CD4-positive, CD25-positive, alpha-beta regulatory T cell (primary cell): ENCODE measurements at regions not wholly inside any gene's neighbourhood (a gene's known extent, or its start where the extent isn't known, plus 50 kb on each side); places are given as distances from the start of the nearest gene placed in this dataset.
"Not testable (repeated sequence)": the region's sequence is repeated elsewhere in the genome, so short reads cannot be mapped to it uniquely, and the experiment has no call there.

Experiments used
- ATAC-seq, 2 donors: fragments of 150-1000 bp; cut with Tn5 transposase; one replicate each; pipeline ENCODE4 v1.10.0; 2021; ENCODE audit warnings: low read depth in 2 of 2, moderate number of reproducible peaks in 2 of 2, moderate library complexity in 1 of 2
- DNase-seq, 3 donors: peaks; one replicate each; pipeline versions ENCODE4 v3.0.0 to v3.0.0-alpha.2; 2012 to 2022; ENCODE audit warnings: mixed read lengths in 1 of 3
- H3K27ac ChIP-seq: one replicate; pipeline ENCODE4 v1.7.0; 2013; ENCODE audit warnings: mild to moderate bottlenecking, low read length; ENCODE audit not compliant: insufficient read depth, poor library complexity, severe bottlenecking
- H3K27me3 ChIP-seq: one replicate; pipeline ENCODE4 v1.7.0; 2013; ENCODE audit warnings: low read length; ENCODE audit not compliant: control insufficient read depth, insufficient read depth
- H3K36me3 ChIP-seq: one replicate; pipeline ENCODE4 v1.7.0; 2013; ENCODE audit warnings: mild to moderate bottlenecking, low read length, moderate library complexity; ENCODE audit not compliant: control insufficient read depth, insufficient read depth
- H3K4me1 ChIP-seq: 2 replicates; pipeline ENCODE4 v1.7.0; 2013; ENCODE audit warnings: mild to moderate bottlenecking, low read length; ENCODE audit not compliant: insufficient read depth, control insufficient read depth, poor library complexity, severe bottlenecking
- H3K4me3 ChIP-seq: one replicate; pipeline ENCODE4 v1.7.0; 2013; ENCODE audit warnings: low read depth, mild to moderate bottlenecking, low read length, moderate library complexity
- H3K9me3 ChIP-seq, 2 experiments: 1 replicate in 1 of 2; 2 replicates in 1 of 2; pipeline ENCODE4 v1.7.0; 2013; ENCODE audit warnings: low read length in 2 of 2, mild to moderate bottlenecking in 1 of 2, moderate library complexity in 1 of 2; ENCODE audit not compliant: control insufficient read depth in 2 of 2
- H3K27ac Mint-ChIP-seq, 3 donors: one replicate each; pipeline ENCODE4 v1.8.0; 2020 to 2022; ENCODE audit warnings: mild to moderate bottlenecking in 3 of 3, mixed read lengths in 3 of 3, moderate library complexity in 2 of 3
- H3K27me3 Mint-ChIP-seq: one replicate; pipeline ENCODE4 v1.8.0; 2022; ENCODE audit warnings: mild to moderate bottlenecking, mixed read lengths
- H3K36me3 Mint-ChIP-seq: one replicate; pipeline ENCODE4 v1.8.0; 2020; ENCODE audit warnings: mixed read lengths
- H3K4me1 Mint-ChIP-seq, 4 donors: one replicate each; pipeline ENCODE4 v1.8.0; 2020 to 2022; ENCODE audit warnings: mixed read lengths in 4 of 4, mild to moderate bottlenecking in 1 of 4
- H3K4me3 Mint-ChIP-seq, 4 donors: one replicate each; pipeline ENCODE4 v1.8.0; 2020 to 2022; ENCODE audit warnings: mild to moderate bottlenecking in 4 of 4, mixed read lengths in 4 of 4, moderate library complexity in 3 of 4
- H3K9me3 Mint-ChIP-seq, 7 donors: one replicate each; pipeline ENCODE4 v1.8.0; 2020 to 2022; ENCODE audit warnings: mixed read lengths in 7 of 7, mild to moderate bottlenecking in 3 of 7, moderate library complexity in 2 of 7

- not testable (repeated sequence) for H3K36me3 Mint-ChIP-seq, H3K36me3 ChIP-seq, H3K27me3 Mint-ChIP-seq, H3K27me3 ChIP-seq, H3K4me3 ChIP-seq, H3K4me1 Mint-ChIP-seq, H3K4me3 Mint-ChIP-seq, ATAC-seq, DNase-seq, H3K9me3 ChIP-seq, H3K4me1 ChIP-seq, H3K27ac Mint-ChIP-seq, H3K27ac ChIP-seq
- peaks cover 0 to 12% (median 3%) of the 10 kb centered on the region in 7 donors for H3K9me3 Mint-ChIP-seq
These were observed 822.1 kb downstream of the KCNMA1 start for GRCh38 chr10:76815505-76815904.

- H3K27ac ChIP-seq: no peak overlapping the region
- no peak overlapping the region for H3K4me3 ChIP-seq
- no peak overlapping the region for H3K27ac Mint-ChIP-seq
- H3K9me3 ChIP-seq: no peaks in the 10 kb centered on the region
- H3K4me1 ChIP-seq: no peaks in the 10 kb centered on the region
- no peaks in the 10 kb centered on the region for H3K27me3 ChIP-seq
- no peaks in the 10 kb centered on the region for H3K36me3 Mint-ChIP-seq
- no peak for DNase-seq
- no peak for ATAC-seq
- no peaks in the 10 kb centered on the region for H3K27me3 Mint-ChIP-seq
- H3K4me3 Mint-ChIP-seq: no peak overlapping the region
- no peaks in the 10 kb centered on the region for H3K4me1 Mint-ChIP-seq
- peaks cover 0 to 7% (median 2%) of the 10 kb centered on the region in 7 donors for H3K9me3 Mint-ChIP-seq
- H3K36me3 ChIP-seq: no peaks in the 10 kb centered on the region
These were observed 826.2 kb downstream of the KCNMA1 start for GRCh38 chr10:76811430-76811829.

GRCh38 chr10:76788452-76788811, 849.2 kb downstream of the KCNMA1 start:
- Mint-ChIP-seq H3K36me3 (no peaks in the 10 kb centered on the region), H3K9me3 (peaks cover 2 to 10% (median 7%) of the 10 kb centered on the region in 7 donors), H3K4me3 (no peak overlapping the region), H3K27me3 (no peaks in the 10 kb centered on the region), H3K4me1 (no peaks in the 10 kb centered on the region), H3K27ac (peak overlapping the region in 1 of 3 donors; percentile 9)
- Histone ChIP-seq H3K36me3 (no peaks in the 10 kb centered on the region), H3K27me3 (no peaks in the 10 kb centered on the region), H3K9me3 (no peaks in the 10 kb centered on the region), H3K27ac (no peak overlapping the region), H3K4me3 (no peak overlapping the region), H3K4me1 (no peaks in the 10 kb centered on the region)
- DNase-seq (no peak), ATAC-seq (no peak)

- peaks cover 2 to 11% (median 7%) of the 10 kb centered on the region in 7 donors for H3K9me3 Mint-ChIP-seq
- no peak overlapping the region for H3K4me3 ChIP-seq
- no peaks in the 10 kb centered on the region for H3K9me3 ChIP-seq
- H3K36me3 Mint-ChIP-seq: no peaks in the 10 kb centered on the region
- no peak overlapping the region for H3K27ac Mint-ChIP-seq
- no peaks in the 10 kb centered on the region for H3K27me3 ChIP-seq
- H3K4me1 Mint-ChIP-seq: no peaks in the 10 kb centered on the region
- H3K4me1 ChIP-seq: no peaks in the 10 kb centered on the region
- ATAC-seq (no peak), DNase-seq (no peak)
- H3K27ac ChIP-seq: no peak overlapping the region
- H3K27me3 Mint-ChIP-seq: no peaks in the 10 kb centered on the region
- no peaks in the 10 kb centered on the region for H3K36me3 ChIP-seq
- H3K4me3 Mint-ChIP-seq: peak overlapping the region in 1 of 4 donors; percentile 1
These were observed 849.7 kb downstream of the KCNMA1 start for GRCh38 chr10:76787746-76788451.

- Mint-ChIP-seq H3K4me1 (no peaks in the 10 kb centered on the region), H3K4me3 (no peak overlapping the region), H3K27me3 (no peaks in the 10 kb centered on the region), H3K27ac (no peak overlapping the region), H3K9me3 (peaks cover 2 to 18% (median 7%) of the 10 kb centered on the region in 7 donors), H3K36me3 (no peaks in the 10 kb centered on the region)
- no peak for ATAC-seq
- no peaks in the 10 kb centered on the region for H3K36me3 ChIP-seq
- H3K27ac ChIP-seq: no peak overlapping the region
- no peaks in the 10 kb centered on the region for H3K9me3 ChIP-seq
- no peak for DNase-seq
- no peaks in the 10 kb centered on the region for H3K4me1 ChIP-seq
- H3K27me3 ChIP-seq: no peaks in the 10 kb centered on the region
- no peak overlapping the region for H3K4me3 ChIP-seq
These were observed 851.0 kb downstream of the KCNMA1 start for GRCh38 chr10:76786504-76787072.

GRCh38 chr10:76784076-76784475, 853.5 kb downstream of the KCNMA1 start:
- H3K4me1 Mint-ChIP-seq: no peaks in the 10 kb centered on the region
- H3K4me3 Mint-ChIP-seq: no peak overlapping the region
- no peak overlapping the region for H3K27ac Mint-ChIP-seq
- ATAC-seq: no peak
- Histone ChIP-seq H3K27ac (no peak overlapping the region), H3K4me1 (no peaks in the 10 kb centered on the region), H3K4me3 (no peak overlapping the region), H3K9me3 (no peaks in the 10 kb centered on the region), H3K36me3 (no peaks in the 10 kb centered on the region), H3K27me3 (no peaks in the 10 kb centered on the region)
- DNase-seq: no peak
- H3K27me3 Mint-ChIP-seq: no peaks in the 10 kb centered on the region
- H3K9me3 Mint-ChIP-seq: peaks cover 0 to 20% (median 3%) of the 10 kb centered on the region in 7 donors
- no peaks in the 10 kb centered on the region for H3K36me3 Mint-ChIP-seq

- Mint-ChIP-seq H3K27me3 (no peaks in the 10 kb centered on the region), H3K27ac (peak overlapping the region in 1 of 3 donors; percentile 92), H3K9me3 (peaks cover 0 to 25% (median 2%) of the 10 kb centered on the region in 7 donors), H3K4me3 (no peak overlapping the region), H3K36me3 (no peaks in the 10 kb centered on the region), H3K4me1 (no peaks in the 10 kb centered on the region)
- ATAC-seq (no peak), DNase-seq (no peak)
- H3K27ac ChIP-seq: no peak overlapping the region
- no peaks in the 10 kb centered on the region for H3K9me3 ChIP-seq
- no peaks in the 10 kb centered on the region for H3K36me3 ChIP-seq
- H3K4me1 ChIP-seq: no peaks in the 10 kb centered on the region
- no peak overlapping the region for H3K4me3 ChIP-seq
- no peaks in the 10 kb centered on the region for H3K27me3 ChIP-seq
These were observed 857.8 kb downstream of the KCNMA1 start for GRCh38 chr10:76779796-76780301.
